Testis (tissue), 2 donors: ENCODE measurements at regions not wholly inside any gene's neighbourhood (a gene's known extent, or its start where the extent isn't known, plus 50 kb on each side); places are given as distances from the start of the nearest gene placed in this dataset.

Source experiments
- POLR2A ChIP-seq: fragments of 450-650 bp; IDR thresholded peaks from one replicate; pipeline ENCODE4 v1.6.1; 2017; ENCODE audit warnings: antibody characterized with exemption, mild to moderate bottlenecking, moderate library complexity
- TF ChIP-seq, protein P1 (sequence below), 3 experiments: fragments of 450-650 bp in 2 of 3; fragments of 200-600 bp in 1 of 3; sonication (generic) in 1 of 3; IDR thresholded peaks; one replicate each; pipeline ENCODE4 v1.5.1; 2016 to 2019; ENCODE audit warnings: antibody characterized with exemption in 3 of 3, mild to moderate bottlenecking in 2 of 3, moderate library complexity in 1 of 3

DNA sequence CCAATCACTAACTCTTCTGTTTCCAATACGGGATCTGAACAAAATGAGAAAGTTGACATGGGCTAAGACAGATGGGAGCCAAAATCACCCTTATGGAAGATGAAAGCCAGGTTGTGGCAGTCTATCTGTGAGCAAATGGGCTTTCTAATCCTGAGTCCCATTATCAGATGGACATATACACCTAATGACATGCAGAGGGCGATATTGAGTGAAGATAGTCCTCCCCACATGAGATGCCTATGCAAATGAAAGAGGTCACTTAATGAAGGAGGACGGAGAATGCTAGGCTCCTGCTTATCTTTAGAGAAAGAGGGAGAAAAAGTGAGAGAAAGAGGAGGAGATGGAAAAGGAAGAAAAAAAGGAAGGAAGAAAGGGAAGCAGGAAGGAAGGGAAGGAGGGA, 547.5 kb downstream of the NLGN4X start:
- no peak for TF ChIP-seq POLR2A
- TF ChIP-seq, protein P1, sequence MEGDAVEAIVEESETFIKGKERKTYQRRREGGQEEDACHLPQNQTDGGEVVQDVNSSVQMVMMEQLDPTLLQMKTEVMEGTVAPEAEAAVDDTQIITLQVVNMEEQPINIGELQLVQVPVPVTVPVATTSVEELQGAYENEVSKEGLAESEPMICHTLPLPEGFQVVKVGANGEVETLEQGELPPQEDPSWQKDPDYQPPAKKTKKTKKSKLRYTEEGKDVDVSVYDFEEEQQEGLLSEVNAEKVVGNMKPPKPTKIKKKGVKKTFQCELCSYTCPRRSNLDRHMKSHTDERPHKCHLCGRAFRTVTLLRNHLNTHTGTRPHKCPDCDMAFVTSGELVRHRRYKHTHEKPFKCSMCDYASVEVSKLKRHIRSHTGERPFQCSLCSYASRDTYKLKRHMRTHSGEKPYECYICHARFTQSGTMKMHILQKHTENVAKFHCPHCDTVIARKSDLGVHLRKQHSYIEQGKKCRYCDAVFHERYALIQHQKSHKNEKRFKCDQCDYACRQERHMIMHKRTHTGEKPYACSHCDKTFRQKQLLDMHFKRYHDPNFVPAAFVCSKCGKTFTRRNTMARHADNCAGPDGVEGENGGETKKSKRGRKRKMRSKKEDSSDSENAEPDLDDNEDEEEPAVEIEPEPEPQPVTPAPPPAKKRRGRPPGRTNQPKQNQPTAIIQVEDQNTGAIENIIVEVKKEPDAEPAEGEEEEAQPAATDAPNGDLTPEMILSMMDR (IDR thresholded peaks at IDR 0.05): no peak
